GM12872 (cell line): ENCODE measurements at regions not wholly inside any gene's neighbourhood (a gene's known extent, or its start where the extent isn't known, plus 50 kb on each side); places are given as distances from the start of the nearest gene placed in this dataset.

Source experiments
- TF ChIP-seq, protein P1 (sequence below): IDR thresholded peaks from 3 replicates; pipeline ENCODE4 v1.5.1; 2011; ENCODE audit warnings: low read depth, mild to moderate bottlenecking, low read length, moderate library complexity; ENCODE audit not compliant: insufficient read depth

DNA sequence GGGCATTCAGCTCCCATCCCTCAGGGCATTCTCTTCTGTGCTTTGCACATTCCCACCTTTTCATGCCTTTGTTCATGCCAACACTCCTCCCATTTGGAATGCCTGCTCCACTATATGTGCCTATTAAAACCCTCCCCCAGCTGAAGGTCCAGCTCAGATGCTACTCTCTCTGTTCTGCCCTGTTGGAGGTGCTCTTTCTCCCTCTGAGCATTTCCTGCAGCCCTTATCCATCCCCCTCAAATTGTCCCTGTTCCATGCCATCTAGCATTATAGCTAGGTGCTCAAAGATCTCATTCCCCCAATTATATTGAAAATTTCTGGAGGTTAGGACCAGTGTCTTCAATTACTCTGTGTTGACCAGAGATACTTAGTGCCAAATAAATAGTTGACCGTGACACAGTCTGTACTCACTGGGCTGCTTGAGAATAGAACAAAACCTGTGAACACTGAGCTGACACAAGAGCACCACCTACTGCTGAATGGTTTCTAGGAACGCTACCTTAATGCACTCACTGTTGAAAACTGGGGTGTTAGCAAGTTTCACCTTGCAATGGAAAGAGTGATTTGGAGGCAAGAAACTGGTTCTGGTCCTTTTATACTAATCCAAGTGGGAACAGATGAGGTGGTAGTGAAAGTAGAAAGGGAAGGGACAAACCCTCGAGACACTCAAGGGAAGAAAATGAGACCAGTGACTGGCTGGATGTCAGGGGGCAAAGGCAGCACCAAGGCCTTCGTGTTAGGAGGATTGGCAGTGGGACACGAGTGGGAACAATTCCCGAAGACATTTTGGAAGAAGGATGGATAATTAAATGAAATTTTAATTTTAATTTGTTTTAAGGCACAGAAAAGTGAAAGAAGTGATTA is 289.8 kb upstream of the ROPN1 start:
- TF ChIP-seq, protein P1, sequence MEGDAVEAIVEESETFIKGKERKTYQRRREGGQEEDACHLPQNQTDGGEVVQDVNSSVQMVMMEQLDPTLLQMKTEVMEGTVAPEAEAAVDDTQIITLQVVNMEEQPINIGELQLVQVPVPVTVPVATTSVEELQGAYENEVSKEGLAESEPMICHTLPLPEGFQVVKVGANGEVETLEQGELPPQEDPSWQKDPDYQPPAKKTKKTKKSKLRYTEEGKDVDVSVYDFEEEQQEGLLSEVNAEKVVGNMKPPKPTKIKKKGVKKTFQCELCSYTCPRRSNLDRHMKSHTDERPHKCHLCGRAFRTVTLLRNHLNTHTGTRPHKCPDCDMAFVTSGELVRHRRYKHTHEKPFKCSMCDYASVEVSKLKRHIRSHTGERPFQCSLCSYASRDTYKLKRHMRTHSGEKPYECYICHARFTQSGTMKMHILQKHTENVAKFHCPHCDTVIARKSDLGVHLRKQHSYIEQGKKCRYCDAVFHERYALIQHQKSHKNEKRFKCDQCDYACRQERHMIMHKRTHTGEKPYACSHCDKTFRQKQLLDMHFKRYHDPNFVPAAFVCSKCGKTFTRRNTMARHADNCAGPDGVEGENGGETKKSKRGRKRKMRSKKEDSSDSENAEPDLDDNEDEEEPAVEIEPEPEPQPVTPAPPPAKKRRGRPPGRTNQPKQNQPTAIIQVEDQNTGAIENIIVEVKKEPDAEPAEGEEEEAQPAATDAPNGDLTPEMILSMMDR, result peak; percentile 64

DNA sequence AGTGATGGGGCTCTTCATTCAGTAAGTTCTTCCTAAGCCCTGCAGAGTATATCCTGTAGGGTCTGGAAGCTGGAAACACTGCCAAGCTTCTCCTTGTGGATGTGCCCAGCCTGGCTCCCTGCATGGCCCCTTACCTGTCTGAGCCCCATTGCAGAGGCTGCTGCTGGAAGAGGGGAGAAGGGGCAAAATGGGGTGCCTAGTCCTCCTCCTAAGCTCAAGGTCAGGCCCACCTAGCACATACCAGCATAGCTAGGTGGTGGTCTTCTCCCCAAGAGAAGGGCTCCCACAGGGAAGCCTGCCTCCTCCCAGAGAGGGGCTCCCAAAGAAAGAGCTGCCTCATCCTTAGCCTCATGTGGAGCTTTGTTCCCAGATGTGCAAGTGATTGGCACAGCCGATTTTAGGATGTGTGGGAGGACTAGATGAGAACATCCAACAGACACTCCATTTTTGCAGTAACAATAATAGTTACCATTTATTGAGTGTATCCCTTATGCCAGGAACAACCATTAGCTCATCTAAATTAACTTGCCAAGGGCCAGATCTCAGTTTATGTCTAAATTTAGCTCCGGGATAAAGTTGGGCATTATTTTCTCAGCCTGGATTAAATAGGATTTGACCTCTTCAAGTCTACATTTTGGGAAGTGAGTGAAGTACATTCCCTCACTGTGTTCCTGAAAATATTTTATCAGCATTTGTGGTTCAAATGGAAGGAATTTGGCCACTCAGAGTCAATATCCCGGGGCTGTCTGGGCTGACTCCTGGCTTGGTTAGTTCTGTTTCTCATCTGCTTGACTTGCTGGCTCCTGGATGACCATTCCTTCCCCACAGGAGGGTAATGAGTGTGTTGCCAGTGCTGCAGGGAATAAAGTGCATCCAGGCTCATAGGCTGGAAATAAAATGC is 291.1 kb upstream of the ROPN1 start:
- TF ChIP-seq, protein P1, result no peak

DNA sequence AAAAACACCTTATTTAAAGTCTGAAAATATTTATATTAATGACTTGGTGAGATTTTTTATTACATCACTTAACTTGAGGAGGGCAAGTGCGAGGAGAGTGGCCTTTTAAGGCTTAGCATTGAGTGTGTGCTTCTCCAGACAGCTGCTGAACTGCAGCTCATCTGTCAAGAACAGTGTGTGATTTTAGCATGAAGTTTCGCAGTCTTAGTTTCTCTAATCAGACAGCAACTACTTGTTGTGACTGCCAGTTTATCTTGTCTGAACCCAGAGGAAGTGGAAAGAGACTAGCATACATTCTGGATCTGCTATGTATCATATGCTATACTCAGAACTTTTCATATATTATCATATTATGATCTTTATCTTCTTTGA is 291.7 kb upstream of the ROPN1 start:
- TF ChIP-seq, protein P1, result no peak

DNA sequence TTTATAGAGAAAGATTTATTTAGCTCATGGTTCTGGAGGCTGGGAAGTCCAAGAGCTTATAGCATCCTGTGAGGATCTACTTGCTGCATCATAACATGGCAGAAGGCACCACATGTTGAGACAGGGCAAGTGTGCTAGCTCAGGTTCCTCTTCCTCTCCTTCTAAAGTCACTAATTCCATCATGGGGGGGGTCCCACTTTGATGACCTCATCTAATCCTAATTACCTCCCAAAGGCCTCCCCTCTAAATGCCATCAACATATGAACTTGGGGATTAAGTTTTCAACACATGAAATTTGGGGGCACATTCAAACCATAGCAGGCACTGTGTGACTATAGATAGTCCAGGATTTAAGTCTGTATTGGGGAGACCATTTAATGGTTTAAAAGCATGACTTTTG is 297.1 kb upstream of the ROPN1 start:
- TF ChIP-seq, protein P1, result no peak

DNA sequence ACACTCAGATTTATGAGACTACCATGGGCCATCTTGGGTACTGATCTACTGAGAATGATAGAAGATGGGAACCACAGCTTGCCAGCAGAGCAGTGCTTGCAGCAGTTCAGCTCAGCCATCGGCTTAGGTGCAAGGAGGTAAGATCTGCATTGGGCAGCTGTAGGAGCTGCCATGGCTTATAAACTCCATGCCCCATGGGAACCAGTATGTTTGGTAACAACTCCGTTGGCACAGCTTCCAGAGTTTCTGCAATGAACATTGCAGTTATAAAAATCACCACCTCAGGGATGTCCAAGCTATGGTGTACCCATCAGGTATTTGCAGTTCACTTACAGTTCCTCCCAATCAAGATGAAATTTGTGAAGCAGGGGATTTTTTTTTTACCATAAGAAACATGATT is 299.1 kb upstream of the ROPN1 start:
- TF ChIP-seq, protein P1, result no peak

DNA sequence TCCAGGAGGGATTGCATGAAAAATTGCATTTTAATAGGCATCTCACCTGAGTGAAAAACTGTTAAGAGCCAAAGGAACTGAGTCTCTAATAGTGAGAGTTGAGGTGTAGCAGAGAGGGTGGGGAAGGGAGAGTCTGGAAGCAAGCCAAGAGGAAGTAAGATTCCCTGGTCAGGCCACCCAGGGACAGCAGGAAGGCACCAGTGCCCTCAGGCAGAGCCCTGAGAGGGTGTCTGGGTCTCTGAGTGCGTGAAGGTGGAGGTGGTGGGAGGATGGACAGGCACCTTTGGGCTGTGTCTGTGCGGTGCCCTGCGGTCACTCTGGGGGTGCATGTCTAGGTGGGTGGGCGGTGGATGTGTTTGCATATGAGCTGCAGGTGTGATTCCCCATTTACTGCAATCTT is 300.4 kb upstream of the ROPN1 start:
- TF ChIP-seq, protein P1, result no peak

DNA sequence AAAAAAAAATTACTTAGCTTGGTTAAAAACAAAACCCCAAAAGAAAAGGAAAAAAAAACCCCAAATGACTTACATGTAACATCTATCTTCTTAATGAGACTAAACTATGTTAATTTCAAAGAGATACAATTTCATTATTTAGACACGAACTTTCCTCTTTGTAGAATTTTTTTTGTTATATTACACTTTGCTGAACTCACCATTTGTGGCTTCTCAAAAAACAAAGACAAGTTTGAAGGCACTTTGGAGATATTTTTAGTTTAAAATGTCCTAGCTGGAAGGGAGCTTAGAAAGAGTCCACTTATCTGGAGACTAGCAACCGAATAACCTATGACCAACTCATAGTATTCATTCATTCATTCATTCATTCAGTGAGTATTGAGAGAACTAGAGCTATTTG is 301.7 kb upstream of the ROPN1 start:
- TF ChIP-seq, protein P1, result no peak
